Activated CD8-positive, alpha-beta memory T cell treated with anti-CD3 and anti-CD28 coated beads for 4 hours (primary cell): ENCODE measurements at regions not wholly inside any gene's neighbourhood (a gene's known extent, or its start where the extent isn't known, plus 50 kb on each side); places are given as distances from the start of the nearest gene placed in this dataset.
"Not testable (repeated sequence)": the region's sequence is repeated elsewhere in the genome, so short reads cannot be mapped to it uniquely, and the experiment has no call there.

Experiments used
- DNase-seq, 2 donors: peaks; one replicate each; pipeline ENCODE4 v3.0.0-alpha.2; 2020; ENCODE audit warnings: low read depth in 2 of 2

DNA sequence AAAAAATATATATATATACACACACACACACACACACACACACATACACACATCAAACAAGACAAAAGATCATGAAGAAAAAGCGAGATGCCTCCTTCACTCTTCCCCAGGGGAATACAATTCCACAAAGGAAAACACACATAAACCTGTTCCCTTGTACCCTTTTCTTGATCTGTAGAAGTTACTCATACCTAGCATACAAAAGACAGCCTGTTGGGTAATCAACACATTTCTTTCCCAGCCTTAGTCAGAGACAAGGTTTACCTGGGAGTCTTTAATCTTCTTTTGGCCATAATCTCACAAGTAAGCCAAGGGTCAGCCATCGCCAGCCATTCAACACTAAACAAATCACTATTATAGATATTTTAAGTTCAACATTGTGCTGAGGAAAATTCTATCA, 407.0 kb downstream of the SUCLG1 start:
- no peak for DNase-seq

DNA sequence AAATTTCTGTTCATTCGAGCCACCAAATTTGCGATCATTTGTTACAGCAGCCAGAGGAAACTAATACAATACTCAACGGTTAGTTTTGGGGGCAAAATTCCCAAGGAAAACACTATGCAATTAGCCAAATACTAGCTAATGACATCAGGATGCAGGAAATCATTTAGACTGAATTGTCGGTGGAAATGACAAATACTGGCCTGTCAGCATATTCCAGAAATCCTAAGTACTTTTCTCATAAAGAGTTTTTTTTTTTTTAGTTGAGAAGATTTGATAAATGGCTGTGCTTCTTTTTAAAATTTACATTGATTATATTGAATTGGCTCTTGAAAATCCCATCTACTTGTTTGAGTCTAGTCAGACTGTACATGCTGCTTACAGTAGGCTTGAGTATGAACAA, 410.1 kb downstream of the SUCLG1 start:
- no peak for DNase-seq

- no peak for DNase-seq
Observed at GRCh38 chr2:84041506-84041905, 417.6 kb downstream of the SUCLG1 start.

- no peak for DNase-seq
Observed at GRCh38 chr2:84040281-84040680, 418.8 kb downstream of the SUCLG1 start.

DNA sequence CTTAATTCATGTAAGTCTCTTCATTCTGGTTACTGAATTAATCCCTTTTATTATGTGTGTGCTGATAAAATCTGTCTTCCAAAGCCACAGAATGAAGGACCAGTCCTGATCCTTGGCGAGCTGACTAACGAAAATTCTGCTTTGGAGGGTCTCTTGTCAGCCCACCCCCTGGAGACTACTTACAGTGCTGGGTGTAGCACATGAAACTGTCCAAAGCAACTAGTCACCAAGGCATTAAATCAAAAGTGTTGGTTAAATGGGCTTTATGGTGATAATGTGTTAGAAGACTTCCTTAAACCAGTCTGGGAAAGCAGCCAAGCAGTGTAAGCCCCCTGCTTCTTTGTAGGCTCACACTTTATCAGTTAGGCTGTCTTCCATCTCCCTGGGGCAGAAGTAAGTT, 420.2 kb downstream of the SUCLG1 start:
- DNase-seq = no peak

- no peak for DNase-seq
Observed at GRCh38 chr2:84033347-84033974, 425.6 kb downstream of the SUCLG1 start.

GRCh38 chr2:84031312-84032050, 427.6 kb downstream of the SUCLG1 start:
- DNase-seq = no peak

- no peak for DNase-seq
Observed at GRCh38 chr2:84029903-84030575, 429.0 kb downstream of the SUCLG1 start.

GRCh38 chr2:84026818-84027217, 432.3 kb downstream of the SUCLG1 start:
- no peak for DNase-seq

- no peak for DNase-seq
Observed at GRCh38 chr2:84022810-84023431, 436.2 kb downstream of the SUCLG1 start.

DNA sequence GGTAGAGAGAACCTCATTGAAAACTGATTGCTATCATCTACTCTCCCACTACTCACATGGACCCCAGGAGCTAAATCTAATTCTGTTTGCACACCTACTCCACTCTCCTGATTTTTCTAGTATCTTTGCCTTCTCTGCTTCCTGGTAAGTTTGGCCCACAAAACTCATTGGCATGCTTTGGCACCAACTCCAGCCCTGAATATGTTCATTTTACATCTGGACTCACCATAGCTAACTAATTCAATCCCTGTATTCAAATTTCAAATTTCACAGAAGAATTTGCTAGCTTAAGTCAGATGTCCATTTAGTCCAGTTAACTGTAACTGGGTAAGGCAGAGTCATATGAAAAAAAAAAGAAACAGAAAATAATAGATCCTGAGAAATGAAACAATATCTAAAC, 442.1 kb downstream of the SUCLG1 start:
- no peak for DNase-seq

DNA sequence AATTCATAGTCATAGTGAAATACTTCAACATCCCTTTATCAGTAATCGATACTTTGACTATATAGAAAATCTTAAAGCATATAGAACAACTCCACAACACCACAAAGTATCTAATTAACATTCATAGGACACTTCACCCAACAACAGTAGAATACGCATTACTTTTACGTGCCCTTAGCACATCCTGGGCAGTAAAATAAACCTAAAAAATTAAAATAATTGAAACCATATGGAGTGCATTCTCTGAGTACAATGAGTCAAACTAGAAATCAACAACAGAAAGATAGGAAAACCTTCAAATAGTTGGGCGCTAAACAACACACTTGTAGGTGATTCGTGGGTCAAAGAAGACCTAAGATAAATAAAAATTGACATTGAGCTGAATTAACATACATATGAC, 442.9 kb downstream of the SUCLG1 start:
- DNase-seq = no peak

- no peak for DNase-seq
Observed at GRCh38 chr2:83997889-83998288, 461.2 kb downstream of the SUCLG1 start.

DNA sequence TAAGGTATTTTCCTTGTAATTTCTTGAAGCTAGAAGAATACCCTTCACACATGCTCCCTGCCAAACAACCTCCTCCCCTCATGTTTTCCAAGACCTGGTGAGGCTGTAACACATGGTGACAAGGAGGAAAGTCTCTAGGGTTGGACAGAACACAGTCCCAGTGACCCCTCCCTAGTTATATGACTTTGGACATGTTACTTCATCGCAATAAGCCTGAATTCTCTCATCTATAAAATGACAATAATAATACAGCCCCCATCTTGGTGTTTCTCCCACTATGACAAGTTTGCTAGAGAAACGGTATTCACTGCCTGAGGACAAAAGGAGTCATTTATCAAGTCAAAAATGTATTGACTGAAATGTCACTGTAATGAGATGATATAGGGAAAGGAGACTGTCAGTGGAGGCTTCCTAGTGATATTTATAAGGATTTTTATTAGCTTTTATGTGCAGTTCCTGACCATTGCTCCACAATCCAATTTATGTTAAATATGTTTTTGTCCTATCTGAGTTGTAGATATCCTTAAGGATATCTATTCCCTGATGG, 464.4 kb downstream of the SUCLG1 start:
- DNase-seq = no peak

- no peak for DNase-seq
Observed at GRCh38 chr2:83993873-83994632, 465.0 kb downstream of the SUCLG1 start.

DNA sequence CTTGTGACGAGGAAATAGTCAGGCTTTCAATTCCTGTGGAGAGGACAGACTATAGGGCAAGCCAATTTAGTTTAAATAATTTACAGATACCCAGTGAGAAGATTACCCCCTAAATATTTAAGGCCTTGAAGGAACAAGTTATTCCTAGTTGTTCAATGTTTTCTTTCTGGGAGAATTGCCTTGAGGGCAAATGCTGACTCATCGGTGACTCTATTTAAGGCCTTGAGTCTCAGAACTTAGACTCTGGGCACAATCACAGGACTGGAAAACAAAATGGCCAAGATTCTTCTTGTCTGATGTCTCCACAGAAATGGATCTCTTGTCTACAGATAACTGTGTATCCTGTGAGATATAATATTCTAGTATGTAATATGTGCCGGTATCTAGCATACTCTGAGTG, 467.1 kb downstream of the SUCLG1 start:
- DNase-seq = no peak

- DNase-seq = no peak
Observed at GRCh38 chr2:83990636-83991035, 468.4 kb downstream of the SUCLG1 start.

- DNase-seq = not testable (repeated sequence)
Observed at GRCh38 chr2:83976628-83977027, 482.5 kb downstream of the SUCLG1 start.

DNA sequence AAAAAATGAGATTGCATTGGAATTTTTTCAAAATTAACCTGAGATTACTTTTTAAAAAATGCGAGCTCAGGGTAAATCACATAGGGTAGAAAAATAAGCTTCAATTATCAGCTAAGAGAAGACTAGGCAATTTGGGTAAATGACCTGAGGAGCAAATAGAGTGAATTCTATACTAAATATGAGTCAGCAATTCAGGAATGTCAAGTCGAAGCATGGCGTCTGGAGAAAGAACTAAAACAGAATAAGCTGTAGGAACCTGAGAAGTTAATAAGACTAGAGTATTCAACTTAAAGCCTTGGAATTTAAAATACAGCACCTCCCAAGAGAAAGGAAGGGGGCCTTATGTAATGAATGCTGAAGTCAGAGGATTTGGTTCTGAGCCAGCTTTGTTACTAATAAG, 487.0 kb downstream of the SUCLG1 start:
- DNase-seq = no peak

GRCh38 chr2:83971547-83971946, 487.5 kb downstream of the SUCLG1 start:
- no peak for DNase-seq

DNA sequence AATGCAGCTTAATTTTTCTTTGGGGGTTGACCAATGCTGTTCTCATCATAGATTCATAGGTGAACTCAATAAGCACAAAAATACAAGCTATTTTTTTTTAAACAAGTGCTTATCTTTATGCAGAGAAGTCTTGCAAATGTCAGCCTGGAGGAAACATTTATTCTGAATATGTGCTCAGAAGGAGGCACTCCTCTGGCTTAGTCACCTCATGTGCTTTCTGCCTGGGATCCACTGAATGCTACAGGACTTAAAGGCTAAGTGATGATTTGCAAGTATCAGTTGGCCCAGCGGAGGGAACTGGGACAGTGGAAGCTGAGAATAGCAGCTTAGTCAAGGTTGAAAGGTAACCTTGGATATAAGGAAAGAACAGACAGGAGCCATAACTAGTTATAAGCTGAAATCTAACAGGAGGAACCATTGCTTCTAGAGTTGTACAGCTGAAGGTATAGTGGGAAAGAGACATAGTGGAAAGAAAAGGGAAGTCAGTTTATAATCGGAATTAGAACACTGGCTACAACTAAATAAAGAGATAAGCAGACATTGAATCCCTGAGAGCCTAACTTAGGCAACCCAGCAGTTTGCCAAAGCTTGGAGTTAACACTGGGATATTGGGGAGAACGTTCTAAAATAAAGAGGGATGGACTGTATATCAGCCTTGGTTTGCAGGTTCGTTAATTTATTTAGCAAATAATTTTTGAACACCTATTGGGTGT, 488.7 kb downstream of the SUCLG1 start:
- no peak for DNase-seq
